Right ventricle myocardium superior (tissue), 1 donor: ENCODE measurements at regions not wholly inside any gene's neighbourhood (a gene's known extent, or its start where the extent isn't known, plus 50 kb on each side); places are given as distances from the start of the nearest gene placed in this dataset.

Source experiments
- ATAC-seq: fragments of 200-7000 bp; cut with Tn5 transposase; one replicate; pipeline ENCODE4 v1.9.1; 2020; ENCODE audit warnings: mild to moderate bottlenecking; ENCODE audit not compliant: poor library complexity
- DNase-seq: peaks from one replicate; pipeline ENCODE4 v3.0.0-alpha.2; 2020
- intact Hi-C: fragments of 100-400 bp; cut with DNase I; formaldehyde crosslinking; loops from one replicate; pipeline ENCODE4 v1.11.2; 2022
- donor health status: DM: no; HTN: yes; CAD: no; lungs with severe emphysema.

DNA sequence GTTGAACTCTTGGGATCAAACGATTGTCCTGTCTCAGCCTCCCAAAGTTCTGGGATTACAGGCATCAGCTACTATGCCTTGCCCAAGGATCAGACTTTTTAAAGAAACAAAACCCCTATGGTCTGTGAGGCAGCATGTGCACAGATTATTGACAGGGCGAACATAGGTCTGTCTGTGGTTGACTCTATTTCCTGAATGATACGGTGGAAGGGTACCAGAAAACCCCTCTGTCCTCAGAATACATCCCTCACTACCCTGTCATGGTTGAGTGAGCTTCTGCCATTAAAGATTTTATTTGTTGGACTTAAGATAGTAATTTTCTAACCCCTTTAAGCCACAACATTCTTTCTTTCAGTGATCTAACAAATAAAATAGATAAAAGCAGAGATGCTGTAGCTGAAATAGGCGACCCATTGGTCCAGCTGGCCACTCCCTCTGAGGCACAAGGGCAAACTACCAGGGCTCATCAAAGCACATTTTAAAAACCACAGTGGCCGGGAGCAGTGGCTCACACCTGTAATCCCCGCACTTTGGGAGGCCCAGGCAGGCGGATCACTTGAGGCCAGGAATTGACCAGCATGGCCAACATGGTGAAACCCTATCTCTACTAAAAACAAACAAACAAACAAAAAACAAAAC is 84.9 kb upstream of the ANKRD55 start:
- DNase-seq, result no peak
- intact Hi-C loops, result no loop called here
- no peak for ATAC-seq

DNA sequence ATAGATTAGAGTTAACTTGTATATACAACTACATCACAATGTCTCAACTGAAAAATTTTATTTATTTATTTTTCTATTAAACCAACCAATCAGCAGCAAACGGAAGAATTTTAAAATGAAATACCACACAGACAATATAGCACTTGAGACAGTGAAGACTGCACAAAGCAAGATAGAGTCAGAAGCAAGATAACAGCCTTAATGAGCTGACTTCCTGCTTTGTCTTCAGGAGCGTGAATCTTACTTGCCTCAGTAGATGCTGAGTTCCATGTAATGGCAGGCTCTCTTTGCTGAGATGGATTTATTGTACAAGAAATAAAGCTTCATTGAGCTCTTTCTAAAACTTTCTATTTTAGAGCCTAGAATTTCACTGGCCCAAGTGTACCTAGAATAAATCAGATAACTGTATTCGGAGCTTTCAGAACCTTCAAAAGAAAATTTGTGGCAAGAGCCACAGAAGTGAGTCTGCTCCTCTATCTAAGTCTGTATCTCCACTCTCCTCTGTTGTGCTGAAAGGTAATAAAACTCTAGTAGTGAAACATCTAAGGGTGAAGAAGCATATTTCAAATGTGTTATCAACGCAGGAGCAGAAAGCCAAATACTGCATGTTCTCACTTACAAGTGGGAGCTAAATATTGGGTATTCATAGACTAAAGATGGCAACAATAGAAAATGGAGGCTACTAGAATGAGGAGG is 83.3 kb upstream of the ANKRD55 start:
- DNase-seq (no peak), ATAC-seq (no peak)
- intact Hi-C loops, result no loop called here

DNA sequence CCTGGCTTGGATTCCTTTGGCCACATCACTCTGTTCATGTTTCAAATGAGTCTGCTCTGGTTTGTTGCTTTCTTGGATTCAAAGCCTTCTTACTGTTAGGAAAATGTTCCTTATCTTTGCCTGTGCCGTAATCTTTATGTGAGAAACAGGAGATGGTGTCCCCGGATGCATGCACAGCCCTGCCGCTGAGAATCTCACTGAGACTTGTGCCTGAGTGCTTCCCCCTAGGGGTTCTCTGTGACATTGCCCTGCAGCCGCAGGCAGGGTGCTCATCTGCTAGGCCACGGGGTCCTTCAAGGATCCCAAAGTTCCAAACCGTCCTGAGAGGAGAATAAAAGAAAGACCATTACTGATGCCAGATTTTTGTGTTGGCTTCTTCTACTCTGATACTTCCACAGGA is 81.4 kb upstream of the ANKRD55 start:
- no peak for ATAC-seq
- intact Hi-C loops, result no loop called here

DNA sequence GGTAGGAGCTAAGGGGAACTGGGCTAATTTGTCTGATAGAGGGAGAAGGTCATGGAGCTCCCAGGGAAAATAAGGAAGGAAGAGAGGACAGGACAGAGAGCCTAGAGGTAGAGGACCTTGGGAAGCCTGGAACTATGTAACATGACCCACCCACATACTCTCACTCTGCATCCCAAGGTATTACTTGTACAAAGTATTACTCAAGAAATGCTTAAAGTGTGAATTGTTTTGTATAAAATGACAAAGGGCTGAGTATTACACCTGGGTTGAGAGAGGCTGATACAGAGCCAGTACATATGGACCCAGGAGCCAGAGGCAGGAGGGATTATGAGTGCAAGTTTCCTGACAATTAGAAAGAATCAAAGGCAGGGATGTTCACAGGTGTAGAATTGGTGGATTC is 80.5 kb upstream of the ANKRD55 start:
- no peak for ATAC-seq
- intact Hi-C loops, result no loop called here
- no peak for DNase-seq

More for the DNA sequence above, 81.4 kb upstream of the ANKRD55 start:
- DNase-seq, result no peak

DNA sequence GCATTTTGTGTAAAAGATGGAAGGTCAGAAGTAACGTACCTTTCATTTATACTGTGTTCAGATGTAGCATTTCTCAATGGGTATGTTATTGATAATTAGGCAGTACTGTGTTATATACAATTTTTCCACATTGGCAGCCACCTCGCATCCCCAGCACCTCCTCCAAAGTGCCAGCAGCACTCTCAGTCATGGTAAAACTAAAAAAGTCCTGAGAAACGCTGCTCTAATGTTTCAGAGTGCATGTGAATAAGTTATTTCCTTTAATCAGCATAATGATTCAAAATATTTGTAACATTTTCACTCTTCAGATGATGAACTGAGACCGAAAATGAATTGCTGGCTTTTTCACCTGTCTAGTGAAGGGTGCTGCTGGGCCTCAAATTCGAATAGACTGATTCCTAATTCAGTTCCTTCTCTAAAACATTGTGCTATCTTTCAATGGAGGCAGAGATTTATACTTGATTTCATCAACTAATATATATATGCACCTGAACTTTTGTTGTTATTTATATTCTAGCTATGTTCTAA is 79.9 kb upstream of the ANKRD55 start:
- intact Hi-C loops, result no loop called here
- ATAC-seq, result no peak
- no peak for DNase-seq

DNA sequence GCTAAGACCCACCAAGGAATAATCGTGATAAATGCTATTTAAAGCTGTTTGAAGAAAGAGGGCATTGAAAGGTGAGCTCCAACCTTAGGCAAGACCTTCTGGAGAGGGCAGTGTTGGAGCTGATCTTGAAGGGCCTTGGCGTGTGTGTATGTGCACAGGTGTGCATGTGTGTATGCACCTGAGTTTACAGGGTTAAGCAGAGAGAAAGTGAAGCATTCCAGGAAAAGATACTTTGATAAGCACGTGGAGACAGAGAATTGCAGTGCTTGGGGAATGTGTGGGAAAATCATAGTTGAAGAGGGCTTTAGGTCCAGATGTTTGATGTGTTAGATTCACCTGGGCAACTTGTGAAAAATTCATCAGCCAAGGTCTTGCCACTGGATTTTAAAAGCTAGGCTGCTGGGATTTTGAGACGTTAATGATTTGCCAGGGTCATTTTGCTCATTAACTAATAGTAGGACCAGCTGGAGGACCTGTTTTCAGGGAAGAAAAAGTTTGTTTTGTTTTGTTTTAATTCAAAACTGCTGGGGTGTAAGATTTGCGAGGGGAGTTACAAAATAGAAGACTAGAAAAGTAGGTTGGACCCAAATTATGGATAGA is 78.3 kb upstream of the ANKRD55 start:
- DNase-seq (no peak), ATAC-seq (no peak)
- intact Hi-C loops, result no loop called here

DNA sequence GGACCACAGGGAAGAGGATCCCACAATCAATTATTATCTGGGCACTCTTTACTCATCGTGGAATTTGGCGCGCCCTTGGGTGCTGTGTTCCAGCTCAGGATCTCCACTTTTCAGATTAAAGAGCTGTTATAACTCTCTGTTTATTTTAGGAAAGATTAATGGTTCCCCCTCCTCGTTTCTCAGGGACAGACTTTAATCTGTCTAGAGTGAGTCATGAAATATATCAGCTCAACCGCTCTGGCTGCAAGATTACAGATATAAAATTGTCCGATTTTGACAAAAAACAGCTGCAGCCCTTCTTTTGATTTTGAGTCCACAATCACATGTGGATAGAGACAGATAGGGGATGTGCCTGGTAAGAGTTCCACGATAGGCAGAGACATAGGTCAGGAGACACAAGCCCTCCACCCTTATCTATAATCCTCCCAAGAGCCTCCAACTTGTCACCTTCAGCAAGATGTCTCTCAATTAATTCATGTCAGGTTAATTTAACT is 77.6 kb upstream of the ANKRD55 start:
- ATAC-seq, result peak; percentile 20
- no peak for DNase-seq
- intact Hi-C loops, result no loop called here

DNA sequence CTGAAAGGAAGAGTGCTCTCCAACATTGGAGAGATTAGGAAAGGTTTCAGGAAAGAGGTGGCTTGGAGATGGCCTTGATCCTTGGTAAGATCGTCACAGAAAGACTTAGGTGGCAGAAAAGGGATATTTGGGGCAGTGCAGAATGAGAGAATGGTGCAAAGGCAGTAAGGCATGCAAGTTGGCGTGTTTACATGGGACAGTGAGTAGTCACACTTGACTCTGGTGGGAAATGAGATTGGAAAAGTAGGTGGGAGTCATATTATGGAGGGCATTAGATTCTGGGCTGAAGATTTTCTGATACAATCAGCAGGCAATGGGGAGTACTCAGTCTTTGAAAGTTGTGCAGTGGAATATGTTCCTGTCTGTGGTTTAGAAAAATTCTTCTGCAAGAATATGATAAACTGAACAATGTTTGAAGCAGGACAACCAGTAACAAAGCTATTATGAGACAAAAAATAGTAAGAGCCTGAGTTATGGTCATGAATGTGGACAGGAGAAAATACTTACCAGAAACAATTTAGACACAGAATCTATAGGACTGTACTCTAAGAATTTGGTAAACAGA is 76.2 kb upstream of the ANKRD55 start:
- DNase-seq (no peak), ATAC-seq (no peak)
- intact Hi-C loops, result no loop called here

DNA sequence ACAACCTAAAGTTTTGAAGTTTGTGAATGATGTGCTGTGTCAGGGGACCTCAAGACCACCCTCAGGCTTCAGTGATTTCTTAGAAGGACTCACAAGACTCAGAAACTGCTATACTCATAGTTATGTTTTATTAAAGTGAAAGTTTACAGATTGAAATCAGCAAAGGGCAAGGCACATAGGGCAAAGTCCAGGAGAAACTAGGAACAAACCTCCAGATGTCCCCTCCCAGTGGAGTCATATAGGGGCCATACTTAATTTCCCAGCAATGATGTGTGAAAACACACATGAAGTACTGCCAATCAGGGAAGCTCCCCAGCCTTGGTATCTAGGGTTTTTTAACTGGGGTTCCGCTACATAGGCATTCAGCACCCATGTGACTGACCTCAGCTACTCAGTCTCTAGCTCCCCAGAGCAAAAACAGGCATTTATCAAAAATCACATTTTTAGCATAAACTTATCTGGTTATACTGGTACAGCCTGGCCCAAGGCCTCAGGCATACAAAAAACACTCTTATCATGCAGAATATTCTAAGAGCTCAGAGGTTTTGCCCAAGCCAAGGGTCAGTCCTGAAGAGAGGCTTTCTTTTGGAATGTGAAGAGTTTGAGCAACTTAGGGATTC is 74.7 kb upstream of the ANKRD55 start:
- DNase-seq (no peak), ATAC-seq (no peak)
- intact Hi-C loops, result no loop called here

DNA sequence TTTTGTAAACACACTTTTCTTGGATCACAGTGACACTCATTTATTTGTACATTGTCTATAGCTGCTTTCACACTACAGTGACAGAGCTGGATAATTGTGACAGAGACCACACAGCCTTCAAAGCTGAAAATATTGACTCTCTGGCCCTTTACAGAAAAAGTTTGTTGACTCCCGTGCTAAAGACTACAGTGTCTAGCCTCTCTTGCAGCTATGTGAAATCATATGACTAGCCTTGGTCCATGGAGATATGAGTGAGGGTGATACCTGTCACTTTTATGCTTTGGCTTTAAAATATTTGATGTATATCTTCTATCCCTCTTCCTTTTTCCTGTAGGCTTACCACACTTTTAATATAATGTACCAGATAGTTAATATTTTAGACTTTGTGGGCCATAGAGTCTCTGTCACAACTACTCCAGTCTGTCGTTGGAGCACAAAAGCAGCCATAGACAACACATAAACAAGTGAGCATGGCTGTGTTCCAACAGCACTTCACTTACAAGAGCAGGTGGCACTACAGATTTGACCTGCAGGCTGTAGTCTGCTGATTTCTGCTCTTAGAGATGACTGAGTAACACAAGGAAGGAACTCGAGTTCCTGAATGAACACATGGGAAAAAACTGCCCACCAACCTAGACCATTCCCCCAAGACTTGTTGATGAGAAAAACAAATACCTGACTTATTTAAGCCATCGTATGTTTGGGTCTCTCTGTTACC is 73.5 kb upstream of the ANKRD55 start:
- DNase-seq (no peak), ATAC-seq (peak; percentile 45)
- intact Hi-C loops, result no loop called here

DNA sequence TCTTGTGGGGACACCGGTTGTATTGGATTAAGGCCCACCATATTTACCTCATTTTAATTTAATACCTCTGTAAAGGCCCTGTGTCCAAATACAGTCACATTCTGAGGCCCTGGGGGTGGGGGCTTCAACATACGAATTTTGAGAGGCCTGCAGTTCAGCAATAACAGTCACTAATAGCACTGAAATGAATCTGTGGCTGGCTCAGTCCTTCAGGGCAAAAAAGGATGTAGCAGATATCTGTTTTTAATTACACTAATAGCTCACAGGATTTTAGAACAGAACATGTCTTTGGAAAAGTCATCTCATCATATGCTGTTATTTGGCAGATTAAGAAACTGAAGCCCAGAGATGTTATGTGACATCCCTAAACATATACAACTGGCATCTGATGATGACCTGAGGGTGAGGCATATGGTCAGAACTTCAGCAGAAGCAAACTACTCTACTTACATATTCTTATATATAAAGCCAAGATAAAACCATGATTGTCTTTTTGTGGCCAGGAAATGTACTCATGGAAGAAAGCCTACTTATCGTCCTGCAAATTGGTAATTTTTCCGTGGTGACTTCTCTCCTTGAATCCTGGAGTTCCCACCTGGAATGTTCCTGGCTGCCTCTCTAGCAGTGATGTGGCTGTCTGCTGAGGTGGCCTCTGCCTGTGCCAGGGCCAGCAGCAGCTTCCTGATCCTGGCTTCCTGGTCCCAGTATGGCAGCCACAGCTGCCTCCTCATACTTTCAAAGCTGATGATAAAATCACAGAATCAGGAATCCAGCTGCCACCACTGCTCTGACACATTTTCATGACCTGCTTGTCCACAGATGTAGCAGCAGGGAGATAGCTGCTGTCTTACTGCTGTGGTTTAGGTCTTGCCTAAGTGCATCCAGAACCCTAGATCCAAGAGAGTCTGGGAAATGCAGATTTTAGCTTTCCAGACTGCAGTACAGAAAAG is 72.1 kb upstream of the ANKRD55 start:
- no peak for DNase-seq
- ATAC-seq, result no peak
- intact Hi-C loops, result no loop called here

DNA sequence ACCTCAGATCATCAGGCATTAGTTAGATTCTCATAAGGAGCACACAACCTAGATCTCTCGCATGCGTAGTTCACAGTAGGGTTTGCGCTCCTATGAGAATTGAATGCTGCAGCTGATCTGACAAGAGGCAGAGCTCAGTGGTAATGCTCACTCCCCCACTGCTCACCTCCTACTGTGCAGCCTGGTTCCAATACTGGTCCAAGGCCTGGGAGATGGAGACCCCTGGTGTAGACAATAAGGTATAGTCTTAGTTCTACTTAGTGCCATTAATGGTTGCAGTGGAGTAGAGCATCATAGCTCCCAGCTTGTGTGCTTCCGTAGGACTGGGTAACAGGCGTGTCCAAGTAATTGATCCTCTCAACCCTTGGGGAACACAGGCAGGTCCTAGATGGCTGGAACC is 70.4 kb upstream of the ANKRD55 start:
- DNase-seq (no peak), ATAC-seq (no peak)
- intact Hi-C loops, result no loop called here

DNA sequence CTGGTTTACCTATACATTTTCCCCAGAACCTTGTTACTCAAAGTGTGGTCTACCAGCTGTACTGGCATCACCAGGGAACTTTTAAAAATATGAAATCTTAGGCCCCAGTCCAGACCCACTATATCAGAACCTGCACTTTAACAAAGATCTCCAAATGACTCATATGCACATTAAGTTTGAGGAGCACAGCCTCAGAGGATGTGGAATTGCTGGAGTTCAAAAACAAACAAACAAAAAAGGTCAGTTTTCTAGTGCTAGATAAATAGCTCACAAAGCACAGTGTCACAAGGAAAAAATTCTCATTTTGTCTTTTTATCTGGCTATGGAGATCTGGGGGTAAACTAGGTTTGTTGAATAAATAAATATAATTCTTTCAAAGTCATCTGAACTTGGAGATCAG is 68.9 kb upstream of the ANKRD55 start:
- ATAC-seq, result no peak
- no peak for DNase-seq
- intact Hi-C loops, result no loop called here

DNA sequence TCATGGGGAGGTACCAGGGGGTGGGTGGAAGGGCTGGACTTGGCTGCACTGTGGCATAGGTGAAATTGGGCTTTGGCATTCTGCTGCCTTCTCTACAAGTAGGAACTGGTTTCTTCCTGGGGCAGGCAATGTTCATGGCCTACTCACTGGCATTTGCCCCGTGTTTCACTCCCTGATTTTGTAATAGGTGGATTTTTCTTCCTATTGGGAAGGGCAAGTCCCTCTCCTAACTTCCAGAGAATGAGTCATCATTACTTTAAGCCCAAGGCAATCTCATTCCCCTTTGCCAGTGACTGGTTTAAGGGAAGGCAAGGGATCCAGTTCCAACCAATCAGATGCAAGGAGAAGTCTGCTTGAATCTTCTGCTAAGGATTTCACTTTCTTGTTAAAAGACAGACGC is 67.9 kb upstream of the ANKRD55 start:
- DNase-seq, result no peak
- ATAC-seq, result no peak
- intact Hi-C loops, result no loop called here

DNA sequence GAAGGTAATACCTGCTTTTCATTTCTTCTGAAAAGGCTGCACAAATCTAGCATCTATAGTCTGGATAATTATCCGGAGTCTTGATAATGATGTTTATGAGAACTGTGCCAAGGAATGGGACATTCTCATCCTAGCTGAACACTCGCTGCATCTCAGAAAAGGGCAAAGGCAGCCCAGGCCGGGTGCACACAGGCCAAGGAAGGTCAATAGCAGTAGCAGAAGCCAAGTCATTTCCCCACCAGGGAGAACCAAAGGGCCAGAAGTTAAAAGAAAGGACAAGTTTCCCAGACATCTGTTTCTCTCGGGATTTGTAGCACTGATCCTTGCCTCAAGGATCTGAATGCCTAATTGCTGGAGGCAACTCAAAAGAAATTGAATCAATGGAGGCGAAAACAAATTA is 66.1 kb upstream of the ANKRD55 start:
- ATAC-seq, result peak; percentile 76
- peak; percentile 59 for DNase-seq
- intact Hi-C loops, result no loop called here

DNA sequence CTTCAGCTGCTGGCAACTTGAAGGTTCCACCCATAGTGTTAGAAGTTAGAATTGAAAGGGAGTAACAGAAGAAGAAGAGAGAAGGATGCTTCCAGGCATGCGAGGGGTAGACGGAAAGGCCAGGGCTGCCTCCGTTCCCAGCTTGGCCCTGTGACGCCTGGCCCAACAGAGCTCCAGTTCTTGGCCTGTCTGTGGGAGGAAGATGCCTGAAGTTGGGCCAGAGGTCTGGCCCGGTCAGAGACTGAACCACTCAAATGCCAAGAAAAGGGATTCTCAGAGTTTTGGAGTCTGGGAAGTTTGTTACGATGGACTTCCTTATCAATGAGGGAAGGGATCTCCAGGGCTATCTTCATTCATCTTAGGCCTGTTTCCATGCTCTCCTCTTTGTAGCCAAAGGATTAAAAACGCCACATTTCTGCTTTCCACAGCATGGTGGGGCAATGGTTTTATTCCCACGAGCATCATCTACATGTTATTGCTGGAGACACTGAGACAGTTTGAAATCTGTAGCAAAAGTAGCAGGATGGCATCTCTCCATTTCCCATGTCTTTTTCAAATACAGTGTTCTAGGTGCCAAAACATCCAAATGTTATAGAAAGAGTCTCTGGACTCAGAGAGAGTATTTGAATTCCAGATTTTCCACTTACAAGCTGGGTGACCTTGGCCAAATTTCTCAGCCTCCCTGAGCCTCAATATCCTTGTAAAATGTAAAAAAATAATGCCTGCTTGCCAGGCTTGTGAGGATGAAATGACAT is 65.4 kb upstream of the ANKRD55 start:
- peak; percentile 63 for DNase-seq
- peak; percentile 83 for ATAC-seq
- intact Hi-C loops, result no loop called here

DNA sequence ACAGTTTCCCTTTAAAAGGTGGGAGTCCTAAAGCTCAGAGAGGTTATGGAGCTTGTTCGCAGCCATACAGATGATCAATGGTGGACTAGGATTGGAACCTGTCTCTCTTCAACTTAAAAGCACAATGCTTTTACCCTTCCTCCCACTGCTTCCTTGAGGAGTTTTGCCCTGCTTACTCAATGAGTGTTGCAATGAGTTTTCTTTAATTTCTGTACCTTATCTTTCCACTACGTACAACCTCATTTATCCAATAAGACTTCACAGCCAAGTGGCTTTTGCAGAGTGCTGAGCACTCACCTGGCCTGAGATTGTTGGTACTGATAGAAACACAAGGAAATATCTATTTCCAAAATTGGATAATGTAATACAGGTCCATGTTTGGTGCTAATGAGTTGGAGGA is 64.7 kb upstream of the ANKRD55 start:
- intact Hi-C loops, result no loop called here
- ATAC-seq, result no peak

More for the DNA sequence above, 64.7 kb upstream of the ANKRD55 start:
- no peak for DNase-seq
